ENCODE measurements at regions not wholly inside any gene's neighbourhood (a gene's known extent, or its start where the extent isn't known, plus 50 kb on each side); places are given as distances from the start of the nearest gene placed in this dataset.

- Histone ChIP-seq H3K36me3 (ENCODE audit: control insufficient read depth, insufficient read depth, low read length) (no peaks in the 10 kb centered on the region), H3K9me3 (ENCODE audit: control insufficient read depth, low read length) (no peaks in the 10 kb centered on the region), H3K27me3 (ENCODE audit: control insufficient read depth, insufficient read depth, low read length) (no peaks in the 10 kb centered on the region), H3K4me1 (ENCODE audit: control insufficient read depth, insufficient read depth, low read length) (peaks cover 9% of the 10 kb centered on the region), H3K4me3 (ENCODE audit: low read length) (no peak overlapping the region), H3K9ac (ENCODE audit: low read length) (no peak overlapping the region)
These were observed 280.0 kb upstream of the RASGEF1B start for GRCh38 chr4:81751531-81752289.

GRCh38 chr4:81747242-81747930, 275.7 kb upstream of the RASGEF1B start:
- H3K27me3 ChIP-seq (ENCODE audit: control insufficient read depth, insufficient read depth, low read length), result no peaks in the 10 kb centered on the region
- no peak overlapping the region for H3K4me3 ChIP-seq (ENCODE audit: low read length)
- H3K36me3 ChIP-seq (ENCODE audit: control insufficient read depth, insufficient read depth, low read length), result no peaks in the 10 kb centered on the region
- no peaks in the 10 kb centered on the region for H3K9me3 ChIP-seq (ENCODE audit: control insufficient read depth, low read length)
- H3K4me1 ChIP-seq (ENCODE audit: control insufficient read depth, insufficient read depth, low read length), result peaks cover 17% of the 10 kb centered on the region
- H3K9ac ChIP-seq (ENCODE audit: low read length), result no peak overlapping the region

- no peak overlapping the region for H3K9ac ChIP-seq (ENCODE audit: low read length)
- H3K4me3 ChIP-seq (ENCODE audit: low read length), result no peak overlapping the region
- H3K27me3 ChIP-seq (ENCODE audit: control insufficient read depth, insufficient read depth, low read length), result no peaks in the 10 kb centered on the region
- no peaks in the 10 kb centered on the region for H3K9me3 ChIP-seq (ENCODE audit: control insufficient read depth, low read length)
- peaks cover 17% of the 10 kb centered on the region for H3K4me1 ChIP-seq (ENCODE audit: control insufficient read depth, insufficient read depth, low read length)
- H3K36me3 ChIP-seq (ENCODE audit: control insufficient read depth, insufficient read depth, low read length), result no peaks in the 10 kb centered on the region
These were observed 275.1 kb upstream of the RASGEF1B start for GRCh38 chr4:81746773-81747172.

DNA sequence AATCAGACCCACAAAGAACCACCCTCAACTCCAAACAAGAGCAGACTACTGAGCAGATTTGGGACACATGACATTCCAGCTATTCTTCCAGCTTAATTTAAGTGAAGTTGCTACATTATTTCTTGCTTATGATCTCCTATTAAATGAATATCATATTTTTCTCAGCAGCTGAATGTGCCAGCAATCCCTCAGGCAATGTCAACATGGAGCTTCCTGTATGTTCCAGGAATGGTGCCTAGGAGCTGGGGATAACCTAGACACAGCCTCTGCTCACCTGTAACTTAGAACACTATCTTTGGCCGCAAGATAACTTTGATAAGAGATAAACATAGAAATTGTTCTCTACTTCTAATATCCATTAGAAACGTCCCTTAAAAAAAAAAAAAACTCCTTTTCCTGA, 274.4 kb upstream of the RASGEF1B start:
- Histone ChIP-seq H3K4me3 (ENCODE audit: low read length) (no peak overlapping the region), H3K27me3 (ENCODE audit: control insufficient read depth, insufficient read depth, low read length) (no peaks in the 10 kb centered on the region), H3K9me3 (ENCODE audit: control insufficient read depth, low read length) (no peaks in the 10 kb centered on the region), H3K9ac (ENCODE audit: low read length) (no peak overlapping the region), H3K36me3 (ENCODE audit: control insufficient read depth, insufficient read depth, low read length) (no peaks in the 10 kb centered on the region), H3K4me1 (ENCODE audit: control insufficient read depth, insufficient read depth, low read length) (peaks cover 17% of the 10 kb centered on the region)

DNA sequence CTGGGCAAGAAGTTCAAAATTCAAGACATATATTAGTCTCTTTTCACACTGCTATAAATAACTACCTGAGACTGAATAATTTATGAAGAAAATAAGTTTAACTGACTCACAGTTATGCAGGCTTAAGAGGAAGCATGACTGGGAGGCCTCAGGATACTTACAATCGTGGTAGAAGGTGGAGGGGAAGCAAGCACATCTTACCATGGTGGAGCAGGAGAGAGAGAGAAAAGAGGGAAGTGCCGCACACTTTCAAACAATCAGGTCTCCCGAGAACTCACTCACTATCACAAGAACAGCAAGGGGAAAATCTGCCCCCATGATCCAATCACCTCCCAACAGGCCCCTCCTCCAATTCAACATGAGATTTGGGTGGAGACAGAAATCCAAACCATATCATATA, 273.3 kb upstream of the RASGEF1B start:
- H3K4me1 ChIP-seq (ENCODE audit: control insufficient read depth, insufficient read depth, low read length), result peaks cover 17% of the 10 kb centered on the region
- H3K36me3 ChIP-seq (ENCODE audit: control insufficient read depth, insufficient read depth, low read length), result no peaks in the 10 kb centered on the region
- no peak overlapping the region for H3K4me3 ChIP-seq (ENCODE audit: low read length)
- no peak overlapping the region for H3K9ac ChIP-seq (ENCODE audit: low read length)
- no peaks in the 10 kb centered on the region for H3K27me3 ChIP-seq (ENCODE audit: control insufficient read depth, insufficient read depth, low read length)
- H3K9me3 ChIP-seq (ENCODE audit: control insufficient read depth, low read length), result no peaks in the 10 kb centered on the region

GRCh38 chr4:81743731-81744435, 272.2 kb upstream of the RASGEF1B start:
- Histone ChIP-seq H3K4me1 (ENCODE audit: control insufficient read depth, insufficient read depth, low read length) (peaks cover 17% of the 10 kb centered on the region), H3K27me3 (ENCODE audit: control insufficient read depth, insufficient read depth, low read length) (no peaks in the 10 kb centered on the region), H3K36me3 (ENCODE audit: control insufficient read depth, insufficient read depth, low read length) (no peaks in the 10 kb centered on the region), H3K9ac (ENCODE audit: low read length) (no peak overlapping the region), H3K4me3 (ENCODE audit: low read length) (no peak overlapping the region), H3K9me3 (ENCODE audit: control insufficient read depth, low read length) (no peaks in the 10 kb centered on the region)

DNA sequence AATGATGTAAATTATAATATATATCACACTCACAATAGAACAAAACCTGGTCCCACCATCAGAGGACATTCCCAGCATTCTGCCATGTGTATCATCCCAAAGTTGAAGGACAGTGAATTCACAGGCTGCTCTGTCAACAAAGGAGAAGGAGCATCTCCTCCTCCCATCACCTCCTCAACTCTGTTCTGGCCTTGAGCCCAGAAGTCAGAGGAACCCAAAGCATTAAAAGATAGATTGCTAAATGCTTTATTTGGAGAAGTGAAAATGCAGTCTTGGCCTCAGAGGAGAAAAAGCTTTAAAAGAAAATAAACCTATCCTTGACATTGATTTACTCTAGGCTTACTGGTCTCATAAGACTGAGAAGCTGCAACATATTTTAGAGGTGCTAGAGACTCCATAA, 268.8 kb upstream of the RASGEF1B start:
- Histone ChIP-seq H3K4me3 (ENCODE audit: low read length) (no peak overlapping the region), H3K27me3 (ENCODE audit: control insufficient read depth, insufficient read depth, low read length) (no peaks in the 10 kb centered on the region), H3K4me1 (ENCODE audit: control insufficient read depth, insufficient read depth, low read length) (peaks cover 12% of the 10 kb centered on the region), H3K9ac (ENCODE audit: low read length) (no peak overlapping the region), H3K36me3 (ENCODE audit: control insufficient read depth, insufficient read depth, low read length) (no peaks in the 10 kb centered on the region), H3K9me3 (ENCODE audit: control insufficient read depth, low read length) (no peaks in the 10 kb centered on the region)

- no peak overlapping the region for H3K9ac ChIP-seq (ENCODE audit: low read length)
- H3K9me3 ChIP-seq (ENCODE audit: control insufficient read depth, low read length), result no peaks in the 10 kb centered on the region
- no peak overlapping the region for H3K4me3 ChIP-seq (ENCODE audit: low read length)
- no peaks in the 10 kb centered on the region for H3K27me3 ChIP-seq (ENCODE audit: control insufficient read depth, insufficient read depth, low read length)
- peaks cover 12% of the 10 kb centered on the region for H3K4me1 ChIP-seq (ENCODE audit: control insufficient read depth, insufficient read depth, low read length)
- H3K36me3 ChIP-seq (ENCODE audit: control insufficient read depth, insufficient read depth, low read length), result no peaks in the 10 kb centered on the region
These were observed 267.2 kb upstream of the RASGEF1B start for GRCh38 chr4:81738891-81739290.

DNA sequence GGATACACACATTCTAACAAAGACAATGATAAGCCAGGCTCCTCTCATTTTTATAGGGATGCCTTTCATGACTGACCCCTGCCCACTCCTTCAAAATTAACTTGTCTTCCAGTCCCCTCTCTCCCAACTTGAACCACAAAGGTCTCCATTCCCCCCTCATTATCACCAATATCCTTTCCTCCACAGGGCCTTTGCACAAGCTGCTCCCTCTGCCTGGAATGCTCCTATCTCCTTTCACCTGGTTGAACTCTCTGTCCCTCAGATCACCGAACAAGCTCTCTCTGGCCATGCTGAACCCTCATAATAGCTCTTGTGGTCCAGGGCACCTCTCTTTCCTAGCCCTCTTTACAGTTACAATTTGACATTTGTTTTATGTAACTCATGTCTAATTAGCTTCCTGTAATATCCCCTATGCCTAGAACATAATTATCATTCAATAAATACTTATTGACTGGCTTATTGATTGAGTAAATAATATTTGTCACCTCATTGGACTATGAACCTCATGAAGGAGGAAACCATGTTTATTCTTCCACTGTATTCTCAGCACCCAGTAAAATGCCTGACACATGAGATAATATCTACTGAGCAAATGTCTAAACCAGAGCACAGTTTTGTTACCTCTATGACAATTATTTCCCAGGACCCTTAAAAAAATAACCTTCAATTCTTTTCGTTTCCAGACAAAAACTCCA, 266.3 kb upstream of the RASGEF1B start:
- Histone ChIP-seq H3K9ac (ENCODE audit: low read length) (no peak overlapping the region), H3K4me1 (ENCODE audit: control insufficient read depth, insufficient read depth, low read length) (peaks cover 8% of the 10 kb centered on the region), H3K36me3 (ENCODE audit: control insufficient read depth, insufficient read depth, low read length) (no peaks in the 10 kb centered on the region), H3K27me3 (ENCODE audit: control insufficient read depth, insufficient read depth, low read length) (no peaks in the 10 kb centered on the region), H3K4me3 (ENCODE audit: low read length) (no peak overlapping the region), H3K9me3 (ENCODE audit: control insufficient read depth, low read length) (no peaks in the 10 kb centered on the region)

DNA sequence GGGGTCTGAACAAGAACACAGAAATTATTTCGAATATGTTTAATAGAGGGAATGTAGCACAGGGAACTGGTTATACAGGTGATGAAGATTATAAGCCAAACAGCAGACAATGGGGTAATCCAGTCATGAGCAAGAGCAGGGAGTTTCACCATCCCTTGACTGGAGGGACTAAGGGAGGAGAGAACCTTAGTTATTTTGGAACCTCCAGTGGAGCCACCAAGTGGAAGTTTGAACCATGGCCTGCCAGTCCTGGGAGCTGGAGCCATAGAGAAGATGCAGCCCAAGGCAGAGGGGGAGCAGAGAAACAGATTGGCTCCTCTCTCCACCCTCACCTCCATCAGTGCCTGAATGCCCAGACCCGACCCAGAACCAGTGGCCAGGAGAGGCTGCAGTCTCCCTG, 264.6 kb upstream of the RASGEF1B start:
- Histone ChIP-seq H3K9me3 (ENCODE audit: control insufficient read depth, low read length) (no peaks in the 10 kb centered on the region), H3K36me3 (ENCODE audit: control insufficient read depth, insufficient read depth, low read length) (no peaks in the 10 kb centered on the region), H3K4me3 (ENCODE audit: low read length) (no peak overlapping the region), H3K9ac (ENCODE audit: low read length) (no peak overlapping the region), H3K27me3 (ENCODE audit: control insufficient read depth, insufficient read depth, low read length) (no peaks in the 10 kb centered on the region), H3K4me1 (ENCODE audit: control insufficient read depth, insufficient read depth, low read length) (peaks cover 8% of the 10 kb centered on the region)

- no peak overlapping the region for H3K9ac ChIP-seq (ENCODE audit: low read length)
- H3K27me3 ChIP-seq (ENCODE audit: control insufficient read depth, insufficient read depth, low read length), result no peaks in the 10 kb centered on the region
- H3K36me3 ChIP-seq (ENCODE audit: control insufficient read depth, insufficient read depth, low read length), result no peaks in the 10 kb centered on the region
- no peak overlapping the region for H3K4me3 ChIP-seq (ENCODE audit: low read length)
- H3K4me1 ChIP-seq (ENCODE audit: control insufficient read depth, insufficient read depth, low read length), result peaks cover under 1% of the 10 kb centered on the region
- H3K9me3 ChIP-seq (ENCODE audit: control insufficient read depth, low read length), result no peaks in the 10 kb centered on the region
These were observed 261.3 kb upstream of the RASGEF1B start for GRCh38 chr4:81732980-81733379.

DNA sequence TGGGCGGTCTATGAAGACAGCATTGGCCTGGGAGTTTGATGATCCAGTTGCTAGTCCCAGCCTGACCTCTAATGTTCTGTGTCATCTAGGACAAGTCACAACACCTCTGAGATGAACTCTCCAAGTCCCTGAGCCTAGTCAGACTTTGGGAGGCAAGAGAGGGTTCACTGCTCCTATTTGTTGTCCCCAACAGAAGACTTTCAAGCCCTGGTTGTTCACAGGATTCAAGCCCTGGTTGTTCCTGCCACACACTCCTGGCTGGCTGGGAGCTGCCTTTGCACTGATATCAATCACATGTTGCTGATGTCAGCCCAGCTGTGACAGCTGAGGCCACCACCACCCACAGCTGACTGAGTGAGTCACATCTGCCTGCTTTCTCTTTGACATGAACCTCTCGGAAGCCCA, 253.2 kb upstream of the RASGEF1B start:
- Histone ChIP-seq H3K27me3 (ENCODE audit: control insufficient read depth, insufficient read depth, low read length) (no peaks in the 10 kb centered on the region), H3K9me3 (ENCODE audit: control insufficient read depth, low read length) (no peaks in the 10 kb centered on the region), H3K4me1 (ENCODE audit: control insufficient read depth, insufficient read depth, low read length) (peaks cover 33% of the 10 kb centered on the region), H3K36me3 (ENCODE audit: control insufficient read depth, insufficient read depth, low read length) (no peaks in the 10 kb centered on the region), H3K9ac (ENCODE audit: low read length) (no peak overlapping the region), H3K4me3 (ENCODE audit: low read length) (no peak overlapping the region)

Data from mucosa of stomach (tissue), 1 donor.